ENCODE measurements at regions not wholly inside any gene's neighbourhood (a gene's known extent, or its start where the extent isn't known, plus 50 kb on each side); places are given as distances from the start of the nearest gene placed in this dataset.
A peak's percentile ranks its signal among the peaks of the same experiment; 100 is the strongest.

GRCh38 chr7:25646726-25647413, 418.6 kb upstream of the NPVF start:
- no peak overlapping the region for H3K4me3 ChIP-seq (ENCODE audit: low read depth, low read length)

DNA sequence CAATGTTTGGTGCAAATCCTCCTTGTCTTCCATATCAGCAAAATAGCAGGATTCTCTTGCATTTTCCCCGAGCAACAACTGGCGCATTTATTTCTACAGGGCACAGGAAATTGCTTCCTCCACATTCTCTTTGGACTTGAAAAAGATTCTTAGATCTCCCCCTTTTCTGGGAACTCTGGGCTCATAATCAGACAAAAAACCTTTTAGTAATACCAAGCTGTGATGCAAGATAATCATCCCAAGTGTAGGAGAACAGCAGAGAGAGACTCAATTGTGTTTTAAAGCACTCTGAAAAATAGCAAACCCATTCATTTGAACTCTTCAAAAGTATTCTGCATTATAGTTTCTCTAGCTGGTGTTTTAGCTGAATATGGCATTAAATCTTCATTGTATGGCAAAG, 419.6 kb upstream of the NPVF start:
- TF ChIP-seq, protein P1, sequence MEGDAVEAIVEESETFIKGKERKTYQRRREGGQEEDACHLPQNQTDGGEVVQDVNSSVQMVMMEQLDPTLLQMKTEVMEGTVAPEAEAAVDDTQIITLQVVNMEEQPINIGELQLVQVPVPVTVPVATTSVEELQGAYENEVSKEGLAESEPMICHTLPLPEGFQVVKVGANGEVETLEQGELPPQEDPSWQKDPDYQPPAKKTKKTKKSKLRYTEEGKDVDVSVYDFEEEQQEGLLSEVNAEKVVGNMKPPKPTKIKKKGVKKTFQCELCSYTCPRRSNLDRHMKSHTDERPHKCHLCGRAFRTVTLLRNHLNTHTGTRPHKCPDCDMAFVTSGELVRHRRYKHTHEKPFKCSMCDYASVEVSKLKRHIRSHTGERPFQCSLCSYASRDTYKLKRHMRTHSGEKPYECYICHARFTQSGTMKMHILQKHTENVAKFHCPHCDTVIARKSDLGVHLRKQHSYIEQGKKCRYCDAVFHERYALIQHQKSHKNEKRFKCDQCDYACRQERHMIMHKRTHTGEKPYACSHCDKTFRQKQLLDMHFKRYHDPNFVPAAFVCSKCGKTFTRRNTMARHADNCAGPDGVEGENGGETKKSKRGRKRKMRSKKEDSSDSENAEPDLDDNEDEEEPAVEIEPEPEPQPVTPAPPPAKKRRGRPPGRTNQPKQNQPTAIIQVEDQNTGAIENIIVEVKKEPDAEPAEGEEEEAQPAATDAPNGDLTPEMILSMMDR (conservative IDR thresholded peaks at IDR 0.05; ENCODE audit: low read depth, low read length), result no peak
- DNase-seq (ENCODE audit: low read depth), result no peak
- no peak overlapping the region for H3K4me3 ChIP-seq (ENCODE audit: low read depth, low read length)

More at GRCh38 chr7:25646726-25647413, 418.6 kb upstream of the NPVF start:
- DNase-seq (ENCODE audit: low read depth), result peak; percentile 47
- TF ChIP-seq, protein P1 (conservative IDR thresholded peaks at IDR 0.05; ENCODE audit: low read depth, low read length), result no peak

DNA sequence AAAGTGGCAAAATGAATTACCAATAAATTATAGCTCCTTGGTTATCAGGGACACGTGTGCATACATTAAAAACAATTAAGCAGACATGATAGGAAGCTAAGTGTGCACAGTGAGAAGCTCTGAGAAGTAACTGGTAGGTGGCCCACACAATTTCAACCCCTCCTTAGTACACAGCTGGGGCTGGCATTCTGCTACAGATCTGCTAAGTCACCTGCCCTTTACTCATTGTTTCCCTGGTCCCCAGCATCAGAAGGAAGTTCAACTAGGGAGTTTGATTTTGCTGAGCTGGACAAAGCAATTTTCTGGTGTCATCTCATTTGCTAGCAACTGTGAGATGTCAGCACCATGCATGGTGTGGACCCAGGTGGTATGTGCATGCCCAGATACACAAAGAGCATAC, 424.1 kb upstream of the NPVF start:
- H3K4me3 ChIP-seq (ENCODE audit: low read depth, low read length), result no peak overlapping the region
- TF ChIP-seq, protein P1 (conservative IDR thresholded peaks at IDR 0.05; ENCODE audit: low read depth, low read length), result no peak
- no peak for DNase-seq (ENCODE audit: low read depth)

GRCh38 chr7:25653384-25653783, 425.1 kb upstream of the NPVF start:
- H3K4me3 ChIP-seq (ENCODE audit: low read depth, low read length), result no peak overlapping the region
- TF ChIP-seq, protein P1 (conservative IDR thresholded peaks at IDR 0.05; ENCODE audit: low read depth, low read length), result no peak
- no peak for DNase-seq (ENCODE audit: low read depth)

DNA sequence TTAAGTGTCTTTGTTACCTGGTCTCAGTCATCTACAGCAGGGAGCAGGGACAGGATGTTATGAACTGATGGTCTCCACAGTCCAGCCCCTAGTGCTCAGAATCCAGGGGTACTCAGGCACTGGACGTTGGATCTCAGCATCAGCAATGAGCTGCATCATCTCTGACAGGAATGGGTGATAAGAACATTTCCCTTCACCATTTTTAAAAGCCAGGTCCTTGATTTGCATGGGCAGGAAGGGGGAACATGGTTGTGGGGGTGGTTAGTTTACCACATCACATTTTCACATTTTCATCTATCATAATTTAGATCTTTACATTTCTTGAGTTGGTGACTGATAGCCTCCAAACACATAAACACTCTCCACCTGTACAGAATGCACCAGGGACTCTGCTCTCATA, 427.8 kb upstream of the NPVF start:
- TF ChIP-seq, protein P1 (conservative IDR thresholded peaks at IDR 0.05; ENCODE audit: low read depth, low read length), result no peak
- H3K4me3 ChIP-seq (ENCODE audit: low read depth, low read length), result no peak overlapping the region
- no peak for DNase-seq (ENCODE audit: low read depth)

DNA sequence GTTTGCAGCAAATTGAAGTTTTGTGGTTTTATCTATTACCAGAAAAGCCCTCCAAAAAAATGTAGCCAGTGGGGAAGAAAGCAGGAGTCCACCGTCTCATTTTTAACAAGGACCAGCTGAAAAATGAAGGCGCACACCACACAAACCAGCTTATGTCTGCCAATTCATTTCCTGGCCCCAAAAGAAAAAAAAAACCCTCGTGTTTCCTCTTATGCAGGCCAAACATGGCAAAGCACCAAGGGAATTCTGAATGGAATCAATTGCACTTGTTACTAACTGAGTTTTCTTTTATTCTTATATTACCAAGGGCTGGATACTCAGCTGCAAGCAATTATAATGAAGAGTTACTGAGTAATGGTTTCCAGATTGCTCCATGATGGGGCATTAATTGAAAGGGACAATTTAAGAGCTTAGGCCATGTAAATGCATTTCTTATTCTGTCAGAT, 428.3 kb upstream of the NPVF start:
- no peak for DNase-seq (ENCODE audit: low read depth)
- no peak overlapping the region for H3K4me3 ChIP-seq (ENCODE audit: low read depth, low read length)
- TF ChIP-seq, protein P1 (conservative IDR thresholded peaks at IDR 0.05; ENCODE audit: low read depth, low read length), result no peak

DNA sequence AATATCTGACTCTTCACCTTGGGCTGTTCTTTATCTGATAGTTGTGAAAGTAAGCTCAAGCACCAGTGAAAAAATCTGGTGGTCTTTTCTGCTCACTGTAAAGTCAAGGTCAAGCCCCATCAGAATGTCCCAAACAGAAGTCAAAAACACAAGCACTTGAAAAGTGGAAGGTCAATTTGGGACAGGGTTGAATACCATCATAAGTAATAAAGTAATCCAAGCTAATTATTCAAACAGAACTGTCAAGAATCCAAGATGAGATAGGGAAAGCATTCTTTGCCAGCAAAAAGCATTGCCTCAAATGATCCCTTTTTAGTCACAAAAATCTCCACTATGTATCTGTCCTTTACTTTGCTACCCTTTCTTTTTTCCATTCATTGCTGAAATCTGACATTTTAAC, 430.1 kb upstream of the NPVF start:
- DNase-seq (ENCODE audit: low read depth), result no peak
- TF ChIP-seq, protein P1 (conservative IDR thresholded peaks at IDR 0.05; ENCODE audit: low read depth, low read length), result no peak
- H3K4me3 ChIP-seq (ENCODE audit: low read depth, low read length), result no peak overlapping the region

Data from choroid plexus epithelial cell (primary cell).